Pancreas (tissue), 10 donors: ENCODE measurements at regions not wholly inside any gene's neighbourhood (a gene's known extent, or its start where the extent isn't known, plus 50 kb on each side); places are given as distances from the start of the nearest gene placed in this dataset.

Source experiments
- ATAC-seq, 4 donors: fragments of 200-7000 bp; cut with Tn5 transposase; one replicate each; pipeline versions ENCODE4 v1.8.0 to v1.9.1; 2020; ENCODE audit warnings: mild to moderate bottlenecking in 4 of 4, moderate library complexity in 4 of 4
- DNase-seq, 6 donors: peaks; one replicate each; pipeline ENCODE4 v3.0.0-alpha.2; 2020
- FAIRE-seq: peaks from 2 replicates; lab custom pipeline; 2012; peaks lifted over from hg19 to GRCh38; lab: Jason Lieb, UNC
- H3K27ac ChIP-seq, 4 donors: fragments of 200-600 bp; sonication (generic); 1 replicate in 3 of 4; 2 replicates in 1 of 4; pipeline versions ENCODE4 v1.5.0 to v1.8.0; 2020
- H3K27me3 ChIP-seq, 4 donors: fragments of 200-600 bp; one replicate each; pipeline ENCODE4 v1.8.0; 2021
- H3K36me3 ChIP-seq, 3 donors: fragments of 200-600 bp; sonication (generic) in 1 of 3; one replicate each; pipeline versions ENCODE4 v1.5.0 to v1.8.0; 2020 to 2021
- H3K4me1 ChIP-seq, 3 donors: fragments of 200-600 bp; one replicate each; pipeline ENCODE4 v1.8.0; 2021
- H3K4me3 ChIP-seq, 4 donors: fragments of 200-600 bp; sonication (generic) in 2 of 4; one replicate each; pipeline versions ENCODE4 v1.5.0 to v1.8.0; 2020 to 2021
- H3K9me3 ChIP-seq, 4 donors: fragments of 200-600 bp; one replicate each; pipeline ENCODE4 v1.8.0; 2021
- WGBS, 2 donors: extraction: QIAGEN DNeasy Blood & Tissue Kit; methylation state at CpG; one replicate each; pipeline ENCODE4 v1.1.7; 2013; 5-methylcytosine and 5-hydroxymethylcytosine counted together
- intact Hi-C, 3 donors: fragments of 100-400 bp; cut with DNase I; formaldehyde crosslinking; loops; one replicate each; pipeline versions ENCODE4 v1.11.1 to v1.14.2; 2022
- TF ChIP-seq, protein P1 (sequence below), 4 donors: fragments of 200-600 bp; sonication (generic) in 3 of 4; IDR thresholded peaks; one replicate each; pipeline versions ENCODE4 v1.5.0 to v1.8.0; 2021; ENCODE audit warnings: antibody characterized with exemption in 4 of 4
- donor health status: healthy with polysubstance abuse.
- donor health status: DM: no; HTN: no; CAD: no; lungs with moderate emphysema.
- donor health status: DM: no; HTN: no; CAD: no.
- donor health status: control.
- donor health status: control.
- donor health status: Bipolar disorder and iron deficiency.
- donor health status: DM: yes; HTN: yes; CAD: no.
- donor health status: DM: no; HTN: no; CAD: no.
- donor health status: DM: no; HTN: no; CAD: no.
- donor health status: DM: yes; HTN: yes; CAD: no.

DNA sequence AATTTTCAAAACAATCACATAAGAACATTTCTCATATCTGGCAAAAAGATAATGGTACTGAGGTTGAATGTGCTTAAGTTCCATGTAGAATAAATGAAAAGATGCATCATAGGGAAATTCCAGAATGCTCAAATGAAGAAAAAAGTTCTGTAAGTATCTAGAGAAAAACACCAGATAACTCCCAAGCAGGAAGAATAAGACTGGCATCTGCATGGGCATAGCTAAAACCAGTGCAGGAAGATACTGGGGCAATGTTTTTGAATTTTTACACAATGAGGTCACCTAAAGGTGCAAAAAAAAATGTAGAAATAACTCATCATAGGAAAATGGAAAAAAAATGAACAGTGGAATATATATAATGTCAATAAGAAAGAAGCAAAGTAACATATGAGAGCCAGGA, 275.2 kb downstream of the BAMBI start:
- FAIRE-seq, result no peak
- no peak for ATAC-seq
- Histone ChIP-seq H3K36me3 (no peaks in the 10 kb centered on the region), H3K27ac (no peak overlapping the region), H3K4me3 (no peak overlapping the region), H3K4me1 (no peaks in the 10 kb centered on the region), H3K9me3 (no peaks in the 10 kb centered on the region), H3K27me3 (peaks cover 0 to 3% (median 0%) of the 10 kb centered on the region in 4 donors)
- TF ChIP-seq, protein P1, sequence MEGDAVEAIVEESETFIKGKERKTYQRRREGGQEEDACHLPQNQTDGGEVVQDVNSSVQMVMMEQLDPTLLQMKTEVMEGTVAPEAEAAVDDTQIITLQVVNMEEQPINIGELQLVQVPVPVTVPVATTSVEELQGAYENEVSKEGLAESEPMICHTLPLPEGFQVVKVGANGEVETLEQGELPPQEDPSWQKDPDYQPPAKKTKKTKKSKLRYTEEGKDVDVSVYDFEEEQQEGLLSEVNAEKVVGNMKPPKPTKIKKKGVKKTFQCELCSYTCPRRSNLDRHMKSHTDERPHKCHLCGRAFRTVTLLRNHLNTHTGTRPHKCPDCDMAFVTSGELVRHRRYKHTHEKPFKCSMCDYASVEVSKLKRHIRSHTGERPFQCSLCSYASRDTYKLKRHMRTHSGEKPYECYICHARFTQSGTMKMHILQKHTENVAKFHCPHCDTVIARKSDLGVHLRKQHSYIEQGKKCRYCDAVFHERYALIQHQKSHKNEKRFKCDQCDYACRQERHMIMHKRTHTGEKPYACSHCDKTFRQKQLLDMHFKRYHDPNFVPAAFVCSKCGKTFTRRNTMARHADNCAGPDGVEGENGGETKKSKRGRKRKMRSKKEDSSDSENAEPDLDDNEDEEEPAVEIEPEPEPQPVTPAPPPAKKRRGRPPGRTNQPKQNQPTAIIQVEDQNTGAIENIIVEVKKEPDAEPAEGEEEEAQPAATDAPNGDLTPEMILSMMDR (IDR thresholded peaks at IDR 0.05), result no peak
- DNase-seq, result no peak
- intact Hi-C loops, result no loop called here

DNA sequence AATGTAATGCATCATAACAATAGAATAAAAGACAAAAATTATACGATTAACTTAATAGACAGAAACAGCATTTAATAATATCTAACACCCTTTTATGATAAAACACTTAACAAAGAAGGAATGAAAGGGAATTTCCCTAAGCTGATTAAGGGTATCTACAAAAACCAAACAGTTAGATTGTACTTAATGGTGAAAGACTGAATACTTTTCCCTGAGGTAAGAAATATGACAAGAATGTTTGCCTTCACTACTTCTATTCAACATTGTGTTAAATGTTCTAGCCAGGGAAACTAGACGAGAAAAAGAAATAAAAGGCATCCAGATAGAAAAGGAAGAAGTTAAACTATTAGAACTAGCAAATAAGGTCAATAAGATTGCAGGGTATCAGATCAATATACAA, 276.9 kb downstream of the BAMBI start:
- FAIRE-seq (no peak), ATAC-seq (no peak), DNase-seq (no peak)
- TF ChIP-seq, protein P1 (IDR thresholded peaks at IDR 0.05), result no peak
- Histone ChIP-seq H3K27me3 (peaks cover 0 to 3% (median 0%) of the 10 kb centered on the region in 4 donors), H3K4me1 (no peaks in the 10 kb centered on the region), H3K4me3 (no peak overlapping the region), H3K27ac (no peak overlapping the region), H3K36me3 (no peaks in the 10 kb centered on the region), H3K9me3 (no peaks in the 10 kb centered on the region)
- intact Hi-C loops, result no loop called here
- 51 to 62% methylated on average over 2 of the region's 2 CpGs for WGBS, 2 donors

DNA sequence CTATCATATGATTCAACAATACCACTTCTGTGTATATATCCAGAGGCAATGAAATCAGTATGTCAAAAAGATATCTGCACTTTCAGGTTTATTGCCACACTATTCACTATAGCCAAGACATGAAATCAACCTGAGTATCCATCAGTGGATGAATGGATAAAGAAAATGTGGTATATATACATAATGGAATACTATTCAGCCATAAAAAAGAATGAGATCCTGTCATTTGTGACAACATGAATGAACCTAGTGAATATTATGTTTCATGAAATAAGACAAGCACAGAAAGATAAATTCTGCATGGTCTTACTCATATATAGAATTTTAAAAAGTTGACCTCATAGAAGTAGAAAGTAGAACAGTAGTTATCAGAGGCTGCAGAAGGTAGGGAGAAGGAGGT, 281.1 kb downstream of the BAMBI start:
- Histone ChIP-seq H3K36me3 (no peaks in the 10 kb centered on the region), H3K27ac (no peak overlapping the region), H3K4me1 (no peaks in the 10 kb centered on the region), H3K4me3 (no peak overlapping the region), H3K27me3 (peaks cover 0 to 3% (median 0%) of the 10 kb centered on the region in 4 donors), H3K9me3 (no peaks in the 10 kb centered on the region)
- ATAC-seq (no peak), DNase-seq (no peak), FAIRE-seq (no peak)
- TF ChIP-seq, protein P1 (IDR thresholded peaks at IDR 0.05), result no peak
- intact Hi-C loops, result no loop called here

DNA sequence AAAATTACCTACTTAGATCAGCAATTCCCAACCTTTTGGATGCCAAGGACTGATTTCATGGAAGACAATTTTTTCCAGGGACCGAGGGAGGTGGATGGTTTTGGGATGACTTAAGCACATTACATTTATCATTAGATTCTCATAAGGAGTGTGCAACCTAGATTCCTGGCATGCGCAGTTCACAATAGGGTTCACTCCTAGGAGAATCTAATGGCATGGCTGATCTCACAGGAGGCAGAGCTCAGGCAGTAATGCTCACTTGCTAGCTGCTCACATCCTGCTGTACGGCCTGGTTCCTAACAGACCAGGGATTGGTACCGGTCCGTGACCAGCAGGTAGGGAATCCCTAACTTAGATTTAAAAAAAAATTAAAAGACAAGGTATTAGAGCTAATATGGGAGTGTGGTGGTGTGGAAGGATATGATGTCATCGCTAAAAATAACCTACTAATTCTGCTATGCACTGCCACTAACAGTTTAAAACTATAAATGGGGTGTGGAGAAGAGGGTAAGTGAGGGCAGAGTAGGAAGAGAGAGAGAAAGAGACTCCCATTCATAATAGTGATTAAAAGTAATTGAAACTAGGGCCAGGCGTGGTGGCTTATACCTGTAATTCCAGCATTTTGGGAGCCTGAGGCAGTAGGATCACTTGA, 282.7 kb downstream of the BAMBI start:
- no peak for DNase-seq
- 84 to 93% methylated on average over 7 of the region's 7 CpGs for WGBS, 2 donors
- H3K4me1 ChIP-seq, result no peaks in the 10 kb centered on the region
- no peak overlapping the region for H3K27ac ChIP-seq
- H3K36me3 ChIP-seq, result no peaks in the 10 kb centered on the region
- H3K9me3 ChIP-seq, result no peaks in the 10 kb centered on the region
- no peak for FAIRE-seq
- no peak overlapping the region for H3K4me3 ChIP-seq
- TF ChIP-seq, protein P1 (IDR thresholded peaks at IDR 0.05), result no peak
- ATAC-seq, result no peak
- H3K27me3 ChIP-seq, result peaks cover 0 to 3% (median 0%) of the 10 kb centered on the region in 4 donors
- intact Hi-C loops, result no loop called here

DNA sequence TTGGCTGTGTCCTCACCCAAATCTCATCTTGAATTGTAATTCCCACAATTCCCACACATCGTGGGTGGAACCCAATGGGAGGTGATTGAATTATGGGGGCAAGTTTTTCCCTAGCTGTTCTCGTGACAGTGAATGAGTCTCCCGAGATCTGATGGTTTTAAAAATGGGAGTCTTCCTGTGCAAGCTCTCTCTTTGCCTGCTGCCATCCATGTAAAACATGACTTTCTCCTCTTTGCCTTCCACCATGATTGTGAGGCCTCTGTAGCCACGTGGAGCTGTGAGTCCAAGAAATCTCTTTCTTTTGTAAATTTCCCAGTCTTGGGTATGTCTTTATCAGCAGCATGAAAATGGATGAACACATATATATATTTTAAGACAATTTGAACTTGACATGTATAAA, 285.4 kb downstream of the BAMBI start:
- H3K27me3 ChIP-seq, result no peaks in the 10 kb centered on the region
- ATAC-seq, result no peak
- H3K4me1 ChIP-seq, result no peaks in the 10 kb centered on the region
- H3K36me3 ChIP-seq, result no peaks in the 10 kb centered on the region
- no peak overlapping the region for H3K4me3 ChIP-seq
- TF ChIP-seq, protein P1 (IDR thresholded peaks at IDR 0.05), result no peak
- no peaks in the 10 kb centered on the region for H3K9me3 ChIP-seq
- intact Hi-C loops, result no loop called here
- no peak overlapping the region for H3K27ac ChIP-seq
- no peak for DNase-seq
- WGBS, 2 donors, result 76 to 82% methylated on average over 4 of the region's 4 CpGs
- FAIRE-seq, result no peak
